A549 (cell line): ENCODE measurements at regions not wholly inside any gene's neighbourhood (a gene's known extent, or its start where the extent isn't known, plus 50 kb on each side); places are given as distances from the start of the nearest gene placed in this dataset.

Source experiments
- ATAC-seq, 2 experiments: fragments of 200-7000 bp in 1 of 2; fragments of >200 bp in 1 of 2; cut with Nextera tagmentation in 1 of 2; cut with Tn5 transposase in 1 of 2; 3 replicates each; pipeline versions ENCODE4 v1.8.0 to v1.9.1; 2018 to 2020; ENCODE audit warnings: mild to moderate bottlenecking in 1 of 2, moderate library complexity in 1 of 2
- CTCF ChIA-PET: fragments of 300-600 bp; sonication (Branson Sonifier 250); formaldehyde crosslinking; extraction: SDS; loops from one replicate; lab custom pipeline; 2021; ENCODE audit warnings: antibody characterized with exemption, inconsistent platforms; lab: Yijun Ruan, JAX
- POLR2A ChIA-PET: fragments of 350-600 bp; formaldehyde crosslinking; extraction: SDS; loops from one replicate; lab custom pipeline; 2021; ENCODE audit warnings: antibody characterized with exemption, inconsistent platforms; lab: Yijun Ruan, JAX
- DNase-seq, 2 experiments: peaks; one replicate each; pipeline versions ENCODE4 v3.0.0 to v3.0.0-alpha.2; 2011 to 2016; ENCODE audit warnings: low read depth in 1 of 2, low spot score in 1 of 2
- FAIRE-seq: peaks from 2 replicates; lab custom pipeline; 2011; peaks lifted over from hg19 to GRCh38; lab: Jason Lieb, UNC
- H3K27ac ChIP-seq, 2 experiments: fragments of >200 bp; sonication (Bioruptor Twin); formaldehyde crosslinking; 3 replicates each; pipeline ENCODE4 v1.5.1; 2016 to 2017
- H3K4me1 ChIP-seq: fragments of >200 bp; sonication (Bioruptor Twin); formaldehyde crosslinking; 3 replicates; pipeline ENCODE4 v1.6.1; 2016
- H3K4me2 ChIP-seq: fragments of >200 bp; sonication (Bioruptor Twin); formaldehyde crosslinking; 3 replicates; pipeline ENCODE4 v1.6.1; 2016
- H3K4me3 ChIP-seq: fragments of >200 bp; sonication (Bioruptor Twin); formaldehyde crosslinking; 3 replicates; pipeline ENCODE4 v1.5.1; 2016
- H3K9me3 ChIP-seq: fragments of >200 bp; sonication (Bioruptor Twin); formaldehyde crosslinking; 3 replicates; pipeline ENCODE4 v1.6.1; 2016
- BHLHE40 ChIP-seq: IDR thresholded peaks from 2 replicates; pipeline ENCODE4 v1.6.1; 2012; ENCODE audit warnings: low read depth, low read length, inconsistent platforms
- CEBPB ChIP-seq, 2 experiments: fragments of >200 bp in 1 of 2; sonication (Bioruptor Twin) in 1 of 2; formaldehyde crosslinking in 1 of 2; IDR thresholded peaks; 2 replicates each; pipeline ENCODE4 v1.6.1; 2012 to 2016
- ESRRA ChIP-seq: fragments of 150-350 bp; IDR thresholded peaks from 2 replicates; pipeline ENCODE4 v1.6.1; 2014; ENCODE audit warnings: mild to moderate bottlenecking, low read length, borderline replicate concordance
- FOSB ChIP-seq: fragments of 250-450 bp; sonication (Bioruptor Pico); IDR thresholded peaks from 2 replicates; pipeline ENCODE4 v1.5.0; 2020; ENCODE audit warnings: mild to moderate bottlenecking, moderate library complexity
- FOSL2 ChIP-seq, 2 experiments: fragments of 450-650 bp in 1 of 2; fragments of >200 bp in 1 of 2; sonication (Bioruptor Twin) in 1 of 2; formaldehyde crosslinking; IDR thresholded peaks; 2 replicates each; pipeline versions ENCODE4 v1.5.0 to v1.6.1; 2016 to 2020; ENCODE audit warnings: mild to moderate bottlenecking in 1 of 2, moderate library complexity in 1 of 2
- KDM1A ChIP-seq: fragments of 200-600 bp; sonication (generic); IDR thresholded peaks from 2 replicates; pipeline ENCODE4 v1.6.1; 2016; ENCODE audit warnings: low read depth, mild to moderate bottlenecking
- KDM5A ChIP-seq: fragments of 200-600 bp; sonication (generic); IDR thresholded peaks from 2 replicates; pipeline ENCODE4 v1.6.1; 2016; ENCODE audit warnings: antibody characterized with exemption, mild to moderate bottlenecking
- MAFK ChIP-seq: fragments of 450-650 bp; IDR thresholded peaks from 2 replicates; pipeline ENCODE4 v1.6.1; 2014; ENCODE audit not compliant: partially characterized antibody
- MAZ ChIP-seq: fragments of 150-350 bp; IDR thresholded peaks from 2 replicates; pipeline ENCODE4 v1.6.1; 2014; ENCODE audit warnings: antibody characterized with exemption, low read depth, low read length, borderline replicate concordance
- NPAS2 ChIP-seq: fragments of 250-450 bp; sonication (Bioruptor Pico); IDR thresholded peaks from 2 replicates; pipeline ENCODE4 v1.8.0; 2022; ENCODE audit warnings: mild to moderate bottlenecking, moderate library complexity, borderline replicate concordance
- NR3C1 ChIP-seq: fragments of >200 bp; sonication (Bioruptor Twin); formaldehyde crosslinking; IDR thresholded peaks from 3 replicates; pipeline ENCODE4 v1.6.1; 2017
- POLR2AphosphoS2 ChIP-seq: conservative IDR thresholded peaks from 2 replicates; pipeline ENCODE4 v1.6.1; 2012; ENCODE audit warnings: low read length, improper control_type of control experiment, inconsistent platforms
- RARB ChIP-seq: fragments of 250-450 bp; sonication (Bioruptor Pico); IDR thresholded peaks from 2 replicates; pipeline ENCODE4 v1.8.0; 2021; ENCODE audit warnings: mild to moderate bottlenecking, moderate library complexity
- RNF2 ChIP-seq: fragments of 200-600 bp; sonication (generic); IDR thresholded peaks from 2 replicates; pipeline ENCODE4 v1.6.1; 2016; ENCODE audit warnings: low read depth, mild to moderate bottlenecking, antibody characterized with exemption, moderate library complexity, borderline replicate concordance
- SREBF2 ChIP-seq: fragments of 450-650 bp; IDR thresholded peaks from 2 replicates; pipeline ENCODE4 v1.6.1; 2014; ENCODE audit warnings: mild to moderate bottlenecking, moderate library complexity
- ZNF302 ChIP-seq: fragments of 250-450 bp; sonication (Bioruptor Pico); IDR thresholded peaks from 2 replicates; pipeline ENCODE4 v1.9.0; 2021; ENCODE audit warnings: inconsistent platforms, mild to moderate bottlenecking, moderate library complexity
- WGBS: methylation state at CpG from one replicate; pipeline ENCODE4 v1.1.6; 2017; ENCODE audit errors: missing lambda C conversion rate; 5-methylcytosine and 5-hydroxymethylcytosine counted together
- TF ChIP-seq, protein P1 (sequence below): fragments of 200-600 bp; sonication (generic); IDR thresholded peaks from 2 replicates; pipeline ENCODE4 v1.6.1; 2016; ENCODE audit warnings: antibody characterized with exemption, mild to moderate bottlenecking, moderate library complexity
- TF ChIP-seq, protein P2 (sequence below): fragments of >200 bp; sonication (Bioruptor Twin); formaldehyde crosslinking; IDR thresholded peaks from 2 replicates; pipeline ENCODE4 v1.6.1; 2016
- TF ChIP-seq, protein P3 (sequence below): fragments of 250-450 bp; sonication (Bioruptor Pico); IDR thresholded peaks from 2 replicates; pipeline ENCODE4 v1.5.0; 2021; ENCODE audit warnings: mild to moderate bottlenecking, moderate library complexity, borderline replicate concordance
- TF ChIP-seq, protein P4 (sequence below): fragments of 450-650 bp; IDR thresholded peaks from 2 replicates; pipeline ENCODE4 v1.6.1; 2014; ENCODE audit warnings: antibody characterized with exemption

DNA sequence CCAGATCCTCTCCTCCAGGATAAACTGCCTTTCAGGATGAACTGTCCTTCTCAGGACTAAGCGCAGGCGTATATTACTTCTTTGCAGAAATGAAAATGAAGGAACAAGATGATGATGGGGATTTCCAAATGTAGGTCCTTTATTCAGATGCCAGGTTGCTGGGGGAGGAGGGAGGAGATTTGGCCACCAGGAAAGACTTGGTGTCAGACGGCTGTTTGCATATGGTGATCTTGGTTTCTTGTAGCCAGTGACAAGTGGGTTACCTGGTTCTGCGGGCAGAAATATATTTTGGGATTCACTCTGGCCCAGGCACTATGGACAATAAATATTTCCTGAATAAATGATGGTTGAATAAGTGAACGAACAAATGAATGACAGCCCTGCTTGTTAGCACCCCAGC lies 243.4 kb downstream of the MIAT start:
- WGBS, result 91% methylated on average over 5 of the region's 5 CpGs
- ATAC-seq (no peak), FAIRE-seq (no peak)
- Histone ChIP-seq H3K4me1 (peaks cover 10% of the 10 kb centered on the region), H3K4me2 (no peak overlapping the region)
- POLR2A ChIA-PET, result no interaction called here
- TF ChIP-seq POLR2AphosphoS2 (no peak), FOSB (no peak), MAFK (no peak)
- TF ChIP-seq, protein P1, sequence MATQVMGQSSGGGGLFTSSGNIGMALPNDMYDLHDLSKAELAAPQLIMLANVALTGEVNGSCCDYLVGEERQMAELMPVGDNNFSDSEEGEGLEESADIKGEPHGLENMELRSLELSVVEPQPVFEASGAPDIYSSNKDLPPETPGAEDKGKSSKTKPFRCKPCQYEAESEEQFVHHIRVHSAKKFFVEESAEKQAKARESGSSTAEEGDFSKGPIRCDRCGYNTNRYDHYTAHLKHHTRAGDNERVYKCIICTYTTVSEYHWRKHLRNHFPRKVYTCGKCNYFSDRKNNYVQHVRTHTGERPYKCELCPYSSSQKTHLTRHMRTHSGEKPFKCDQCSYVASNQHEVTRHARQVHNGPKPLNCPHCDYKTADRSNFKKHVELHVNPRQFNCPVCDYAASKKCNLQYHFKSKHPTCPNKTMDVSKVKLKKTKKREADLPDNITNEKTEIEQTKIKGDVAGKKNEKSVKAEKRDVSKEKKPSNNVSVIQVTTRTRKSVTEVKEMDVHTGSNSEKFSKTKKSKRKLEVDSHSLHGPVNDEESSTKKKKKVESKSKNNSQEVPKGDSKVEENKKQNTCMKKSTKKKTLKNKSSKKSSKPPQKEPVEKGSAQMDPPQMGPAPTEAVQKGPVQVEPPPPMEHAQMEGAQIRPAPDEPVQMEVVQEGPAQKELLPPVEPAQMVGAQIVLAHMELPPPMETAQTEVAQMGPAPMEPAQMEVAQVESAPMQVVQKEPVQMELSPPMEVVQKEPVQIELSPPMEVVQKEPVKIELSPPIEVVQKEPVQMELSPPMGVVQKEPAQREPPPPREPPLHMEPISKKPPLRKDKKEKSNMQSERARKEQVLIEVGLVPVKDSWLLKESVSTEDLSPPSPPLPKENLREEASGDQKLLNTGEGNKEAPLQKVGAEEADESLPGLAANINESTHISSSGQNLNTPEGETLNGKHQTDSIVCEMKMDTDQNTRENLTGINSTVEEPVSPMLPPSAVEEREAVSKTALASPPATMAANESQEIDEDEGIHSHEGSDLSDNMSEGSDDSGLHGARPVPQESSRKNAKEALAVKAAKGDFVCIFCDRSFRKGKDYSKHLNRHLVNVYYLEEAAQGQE, result no peak
- TF ChIP-seq, protein P2, sequence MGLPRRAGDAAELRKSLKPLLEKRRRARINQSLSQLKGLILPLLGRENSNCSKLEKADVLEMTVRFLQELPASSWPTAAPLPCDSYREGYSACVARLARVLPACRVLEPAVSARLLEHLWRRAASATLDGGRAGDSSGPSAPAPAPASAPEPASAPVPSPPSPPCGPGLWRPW, result no peak
- TF ChIP-seq, all 56 proteins: peak for 0
- H3K27ac ChIP-seq, result no peak overlapping the region; a peak in 1 of 6 replicates
- H3K9me3 ChIP-seq, result peaks cover 5% of the 10 kb centered on the region; the same call in 2 of the 3 replicates
- DNase-seq, result no peak
- CTCF ChIA-PET, result no interaction called here
- H3K4me3 ChIP-seq, result no peak overlapping the region

DNA sequence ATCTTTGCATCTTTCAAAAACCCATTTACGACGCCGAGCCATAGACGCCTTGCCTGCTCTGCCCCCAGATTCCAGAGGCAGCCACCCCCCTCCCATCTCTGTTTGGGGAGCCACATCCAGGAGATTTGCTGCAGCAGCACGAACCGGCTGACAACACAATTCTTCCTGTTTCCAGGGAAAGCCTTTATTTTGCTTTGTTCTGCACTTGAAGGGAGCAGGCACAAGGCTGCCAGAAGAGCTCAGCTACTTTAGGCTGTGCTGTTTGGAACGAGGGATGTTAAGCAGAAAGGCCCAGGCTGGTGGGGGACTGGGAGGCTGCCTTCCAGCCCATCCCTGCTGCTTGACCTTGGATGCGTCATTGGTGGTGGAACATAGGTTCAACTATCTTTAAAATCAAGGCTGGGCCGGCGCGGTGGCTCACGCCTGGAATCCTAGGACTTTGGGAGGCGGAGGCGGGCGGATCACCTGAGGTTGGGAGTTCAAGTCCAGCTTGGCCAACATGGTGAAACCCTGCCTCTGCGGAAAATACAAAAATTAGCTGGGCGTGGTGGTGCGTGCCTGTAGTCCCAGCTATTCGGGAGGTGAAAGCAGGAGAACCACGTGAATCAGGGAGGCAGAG lies 243.9 kb downstream of the MIAT start:
- WGBS, result 91% methylated on average over 20 of the region's 20 CpGs
- DNase-seq (no peak), ATAC-seq (no peak), FAIRE-seq (no peak)
- no peak overlapping the region for H3K4me2 ChIP-seq
- peaks cover 5% of the 10 kb centered on the region; the same call in 2 of the 3 replicates for H3K4me1 ChIP-seq
- POLR2A ChIA-PET, result no interaction called here
- peak overlapping the region in 1 of 2 experiments; percentile 56; a peak in 1 of 6 replicates for H3K27ac ChIP-seq
- TF ChIP-seq RARB (CRISPR knock-in tag), result no peak
- no peak for TF ChIP-seq BHLHE40
- TF ChIP-seq CEBPB (IDR thresholded peaks at IDR 0.05), result no peak
- no peak for TF ChIP-seq ESRRA
- no peak for TF ChIP-seq FOSL2 (IDR thresholded peaks at IDR 0.05)
- no peak for TF ChIP-seq FOSL2 (CRISPR knock-in tag; IDR thresholded peaks at IDR 0.05)
- TF ChIP-seq, protein P3, sequence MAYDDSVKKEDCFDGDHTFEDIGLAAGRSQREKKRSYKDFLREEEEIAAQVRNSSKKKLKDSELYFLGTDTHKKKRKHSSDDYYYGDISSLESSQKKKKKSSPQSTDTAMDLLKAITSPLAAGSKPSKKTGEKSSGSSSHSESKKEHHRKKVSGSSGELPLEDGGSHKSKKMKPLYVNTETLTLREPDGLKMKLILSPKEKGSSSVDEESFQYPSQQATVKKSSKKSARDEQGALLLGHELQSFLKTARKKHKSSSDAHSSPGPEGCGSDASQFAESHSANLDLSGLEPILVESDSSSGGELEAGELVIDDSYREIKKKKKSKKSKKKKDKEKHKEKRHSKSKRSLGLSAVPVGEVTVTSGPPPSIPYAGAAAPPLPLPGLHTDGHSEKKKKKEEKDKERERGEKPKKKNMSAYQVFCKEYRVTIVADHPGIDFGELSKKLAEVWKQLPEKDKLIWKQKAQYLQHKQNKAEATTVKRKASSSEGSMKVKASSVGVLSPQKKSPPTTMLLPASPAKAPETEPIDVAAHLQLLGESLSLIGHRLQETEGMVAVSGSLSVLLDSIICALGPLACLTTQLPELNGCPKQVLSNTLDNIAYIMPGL (CRISPR knock-in tag), result no peak
- TF ChIP-seq KDM5A, result no peak
- TF ChIP-seq, protein P4, sequence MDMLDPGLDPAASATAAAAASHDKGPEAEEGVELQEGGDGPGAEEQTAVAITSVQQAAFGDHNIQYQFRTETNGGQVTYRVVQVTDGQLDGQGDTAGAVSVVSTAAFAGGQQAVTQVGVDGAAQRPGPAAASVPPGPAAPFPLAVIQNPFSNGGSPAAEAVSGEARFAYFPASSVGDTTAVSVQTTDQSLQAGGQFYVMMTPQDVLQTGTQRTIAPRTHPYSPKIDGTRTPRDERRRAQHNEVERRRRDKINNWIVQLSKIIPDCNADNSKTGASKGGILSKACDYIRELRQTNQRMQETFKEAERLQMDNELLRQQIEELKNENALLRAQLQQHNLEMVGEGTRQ, result no peak
- TF ChIP-seq NR3C1, result no peak
- no peak for TF ChIP-seq MAZ
- TF ChIP-seq SREBF2, result no peak
- TF ChIP-seq ZNF302 (CRISPR knock-in tag), result no peak
- no peak for TF ChIP-seq NPAS2 (CRISPR knock-in tag)
- no peak for TF ChIP-seq RNF2
- no peak for TF ChIP-seq KDM1A
- no peak overlapping the region for H3K4me3 ChIP-seq
- peaks cover 5% of the 10 kb centered on the region; the same call in 2 of the 3 replicates for H3K9me3 ChIP-seq
- CTCF ChIA-PET, result no interaction called here
